Keratinocyte (primary cell): ENCODE measurements at regions not wholly inside any gene's neighbourhood (a gene's known extent, or its start where the extent isn't known, plus 50 kb on each side); places are given as distances from the start of the nearest gene placed in this dataset.

Experiments used
- DNase-seq: peaks from one replicate; pipeline ENCODE4 v3.0.0-alpha.2; 2011; ENCODE audit warnings: low read depth, missing footprints, low spot score
- FAIRE-seq: peaks from 2 replicates; lab custom pipeline; 2011; peaks lifted over from hg19 to GRCh38; lab: Jason Lieb, UNC
- H2AFZ ChIP-seq: 2 replicates; pipeline ENCODE4 v1.6.0; 2012; ENCODE audit warnings: low read length, control low read depth, inconsistent platforms; ENCODE audit not compliant: control insufficient read depth
- H3K27ac ChIP-seq: 2 replicates; pipeline ENCODE4 v1.5.1; 2011; ENCODE audit warnings: low read length; ENCODE audit not compliant: control insufficient read depth, insufficient read depth
- H3K27me3 ChIP-seq: 3 replicates; pipeline ENCODE4 v1.6.0; 2011; ENCODE audit warnings: low read length; ENCODE audit not compliant: control insufficient read depth, insufficient read depth; ENCODE audit errors: extremely low read depth
- H3K36me3 ChIP-seq, 2 experiments: 2 replicates in 1 of 2; 3 replicates in 1 of 2; pipeline ENCODE4 v1.5.1; 2011; ENCODE audit warnings: low read length in 2 of 2, mild to moderate bottlenecking in 1 of 2; ENCODE audit not compliant: control insufficient read depth in 2 of 2, insufficient read depth in 2 of 2; ENCODE audit errors: extremely low read depth in 1 of 2
- H3K4me1 ChIP-seq: 3 replicates; pipeline ENCODE4 v1.5.1; 2011; ENCODE audit warnings: low read length; ENCODE audit not compliant: control insufficient read depth, insufficient read depth; ENCODE audit errors: extremely low read depth
- H3K4me2 ChIP-seq: 3 replicates; pipeline ENCODE4 v1.6.0; 2011; ENCODE audit warnings: low read depth, low read length; ENCODE audit not compliant: control insufficient read depth, insufficient read depth; ENCODE audit errors: extremely low read depth
- H3K4me3 ChIP-seq, 3 experiments: fragments of 200-600 bp in 1 of 3; sonication (generic) in 1 of 3; 2 replicates in 2 of 3; 3 replicates in 1 of 3; pipeline ENCODE4 v1.5.1; 2011 to 2016; ENCODE audit warnings: low read length in 3 of 3, mild to moderate bottlenecking in 3 of 3, control low read depth in 2 of 3, inconsistent platforms in 1 of 3, low read depth in 1 of 3, mixed read lengths in 1 of 3, mixed run types in 1 of 3, moderate library complexity in 1 of 3; ENCODE audit not compliant: control insufficient read depth in 2 of 3, insufficient read depth in 2 of 3; ENCODE audit errors: extremely low read depth in 1 of 3
- H3K79me2 ChIP-seq: 2 replicates; pipeline ENCODE4 v1.6.0; 2012; ENCODE audit warnings: low read length; ENCODE audit not compliant: control insufficient read depth, insufficient read depth
- H3K9ac ChIP-seq: 3 replicates; pipeline ENCODE4 v1.6.0; 2011; ENCODE audit warnings: low read length; ENCODE audit not compliant: control insufficient read depth, insufficient read depth; ENCODE audit errors: extremely low read depth
- H3K9me1 ChIP-seq: 3 replicates; pipeline ENCODE4 v1.6.0; 2011; ENCODE audit warnings: low read length; ENCODE audit not compliant: control insufficient read depth, insufficient read depth; ENCODE audit errors: extremely low read depth
- H3K9me3 ChIP-seq: 2 replicates; pipeline ENCODE4 v1.5.1; 2012; ENCODE audit warnings: low read depth, low read length; ENCODE audit not compliant: control insufficient read depth
- H4K20me1 ChIP-seq: 3 replicates; pipeline ENCODE4 v1.6.0; 2011; ENCODE audit warnings: low read length; ENCODE audit not compliant: control insufficient read depth, insufficient read depth; ENCODE audit errors: extremely low read depth
- CTCF ChIP-seq, 3 experiments: IDR thresholded peaks in 1 of 3; conservative IDR thresholded peaks in 1 of 3; optimal IDR thresholded peaks in 1 of 3; 2 replicates in 2 of 3; 3 replicates in 1 of 3; pipeline versions ENCODE3 to v1.5.1; 2011; ENCODE audit warnings: low read length in 3 of 3, mild to moderate bottlenecking in 3 of 3, moderate library complexity in 2 of 3, control low read depth in 1 of 3, inconsistent platforms in 1 of 3; ENCODE audit not compliant: insufficient read depth in 2 of 3; ENCODE audit errors: extremely low read depth in 1 of 3
- EZH2 ChIP-seq: IDR thresholded peaks from one replicate; pipeline ENCODE4 v1.6.1; 2012; ENCODE audit warnings: inconsistent platforms, mild to moderate bottlenecking, low read length, moderate library complexity
- dilution Hi-C: fragments of 300-500 bp; cut with MboI; formaldehyde crosslinking; loops from one replicate; pipeline ENCODE4 v1.7.0; 2020; ENCODE audit warnings: low sequenced_read_pairs; ENCODE audit not compliant: extremely low pct_ligation_motif_present

- Histone ChIP-seq H2AFZ (no peak overlapping the region), H3K4me3 (no peak overlapping the region), H3K79me2 (no peaks in the 10 kb centered on the region), H4K20me1 (no peaks in the 10 kb centered on the region), H3K9ac (no peak overlapping the region), H3K4me1 (no peaks in the 10 kb centered on the region), H3K36me3 (no peaks in the 10 kb centered on the region), H3K4me2 (no peak overlapping the region), H3K9me1 (no peaks in the 10 kb centered on the region), H3K27ac (no peak overlapping the region), H3K9me3 (no peaks in the 10 kb centered on the region), H3K27me3 (no peaks in the 10 kb centered on the region)
- TF ChIP-seq EZH2, result no peak
- TF ChIP-seq CTCF (optimal IDR thresholded peaks at IDR 0.05 in 1 of 3, IDR thresholded peaks at IDR 0.05 in 1 of 3, conservative IDR thresholded peaks at IDR 0.05 in 1 of 3; ENCODE audit: extremely low read depth in 1 of 3, insufficient read depth in 2 of 3, low read length in 3 of 3), result no peak
- FAIRE-seq (no peak), DNase-seq (no peak)
- dilution Hi-C loops, result no loop called here
Observed at GRCh38 chr2:182634386-182634785, 81.7 kb upstream of the DNAJC10 start.

GRCh38 chr2:182636699-182637098, 79.4 kb upstream of the DNAJC10 start:
- Histone ChIP-seq H3K4me2 (no peak overlapping the region), H3K4me1 (no peaks in the 10 kb centered on the region), H3K27me3 (no peaks in the 10 kb centered on the region), H4K20me1 (no peaks in the 10 kb centered on the region), H3K9me3 (no peaks in the 10 kb centered on the region), H3K27ac (no peak overlapping the region), H3K4me3 (no peak overlapping the region), H2AFZ (no peak overlapping the region), H3K36me3 (no peaks in the 10 kb centered on the region), H3K79me2 (no peaks in the 10 kb centered on the region), H3K9ac (no peak overlapping the region), H3K9me1 (no peaks in the 10 kb centered on the region)
- FAIRE-seq (no peak), DNase-seq (no peak)
- dilution Hi-C loops, result no loop called here
- TF ChIP-seq CTCF (optimal IDR thresholded peaks at IDR 0.05 in 1 of 3, IDR thresholded peaks at IDR 0.05 in 1 of 3, conservative IDR thresholded peaks at IDR 0.05 in 1 of 3; ENCODE audit: extremely low read depth in 1 of 3, insufficient read depth in 2 of 3, low read length in 3 of 3) (no peak), EZH2 (no peak)
